PC-9 (cell line): ENCODE measurements at regions not wholly inside any gene's neighbourhood (a gene's known extent, or its start where the extent isn't known, plus 50 kb on each side); places are given as distances from the start of the nearest gene placed in this dataset.

ENCODE experiments used
- BruUV-seq: library from RNA; stranded (reverse); fragments of 400-500 nt; replicated peaks from 2 replicates; lab custom pipeline; 2021; lab: Mats Ljungman, UMichigan
- CTCF ChIA-PET: fragments of 300-600 bp; sonication (Branson Sonifier 250); formaldehyde crosslinking; loops from one replicate; lab custom pipeline; 2022; ENCODE audit warnings: antibody characterized with exemption; lab: Charles Lee
- POLR2A ChIA-PET: fragments of 300-600 bp; sonication (Branson Sonifier 250); formaldehyde crosslinking; loops from one replicate; lab custom pipeline; 2022; ENCODE audit warnings: antibody characterized with exemption; ENCODE audit not compliant: unreplicated experiment; lab: Charles Lee
- DNase-seq, 2 experiments: peaks; one replicate each; pipeline versions ENCODE4 v3.0.0 to v3.0.0-alpha.2; 2015 to 2022; ENCODE audit warnings: mixed read lengths in 1 of 2
- H2AFZ ChIP-seq: fragments of 200-600 bp; sonication (generic); 2 replicates; pipeline ENCODE4 v1.8.1; 2017; ENCODE audit warnings: antibody characterized with exemption
- H3F3A ChIP-seq: fragments of 200-600 bp; sonication (generic); 2 replicates; pipeline ENCODE4 v1.8.1; 2017; ENCODE audit warnings: antibody characterized with exemption, mild to moderate bottlenecking, low read depth; ENCODE audit not compliant: insufficient read depth
- H3K27ac ChIP-seq: fragments of 200-600 bp; sonication (generic); 2 replicates; pipeline ENCODE4 v1.6.1; 2016; ENCODE audit warnings: mixed run types
- H3K27me3 ChIP-seq: fragments of 200-600 bp; sonication (generic); 2 replicates; pipeline ENCODE4 v1.6.1; 2016; ENCODE audit warnings: low read depth, mixed run types; ENCODE audit not compliant: insufficient read depth
- H3K36me3 ChIP-seq: fragments of 200-600 bp; sonication (generic); 2 replicates; pipeline ENCODE4 v1.6.1; 2016; ENCODE audit warnings: low read depth, mixed run types
- H3K4me1 ChIP-seq: fragments of 200-600 bp; sonication (generic); replicated peaks from 2 replicates; pipeline ENCODE4 v1.6.1; 2016; ENCODE audit warnings: mixed run types; ENCODE audit not compliant: insufficient read depth
- H3K4me2 ChIP-seq: fragments of 200-600 bp; sonication (generic); 2 replicates; pipeline ENCODE4 v1.6.1; 2017; ENCODE audit warnings: mixed run types
- H3K4me3 ChIP-seq: fragments of 200-600 bp; sonication (generic); 2 replicates; pipeline ENCODE4 v1.6.1; 2016; ENCODE audit warnings: mixed run types
- H3K79me2 ChIP-seq: fragments of 200-600 bp; sonication (generic); 2 replicates; pipeline ENCODE4 v1.6.1; 2017; ENCODE audit warnings: low read depth, mixed run types
- H3K9me2 ChIP-seq: fragments of 200-600 bp; sonication (generic); 2 replicates; pipeline ENCODE4 v1.8.1; 2017; ENCODE audit warnings: mild to moderate bottlenecking; ENCODE audit not compliant: insufficient read depth
- H3K9me3 ChIP-seq: fragments of 200-600 bp; sonication (generic); 2 replicates; pipeline ENCODE4 v1.8.1; 2016; ENCODE audit warnings: low read depth; ENCODE audit not compliant: insufficient read depth
- H4K20me1 ChIP-seq: fragments of 200-600 bp; sonication (generic); 2 replicates; pipeline ENCODE4 v1.8.1; 2017; ENCODE audit not compliant: insufficient read depth
- CTCF ChIP-seq: fragments of 200-600 bp; sonication (generic); conservative IDR thresholded peaks from 2 replicates; pipeline ENCODE4 v1.6.1; 2017; ENCODE audit warnings: mixed run types, antibody characterized with exemption, mild to moderate bottlenecking, moderate library complexity
- EZH2 ChIP-seq: fragments of 200-600 bp; sonication (generic); IDR thresholded peaks from 2 replicates; pipeline ENCODE4 v1.8.0; 2017; ENCODE audit warnings: antibody characterized with exemption, low read depth
- intact Hi-C: fragments of 100-400 bp; cut with micrococcal nuclease; formaldehyde crosslinking; loops from one replicate; pipeline ENCODE4 v1.10.0; 2022; ENCODE audit not compliant: unreplicated experiment

GRCh38 chr9:89787595-89787994, 182.8 kb downstream of the GADD45G start:
- no peaks in the 10 kb centered on the region for H4K20me1 ChIP-seq
- intact Hi-C loops = no loop called here
- no peaks in the 10 kb centered on the region for H3F3A ChIP-seq
- no peak overlapping the region for H3K4me3 ChIP-seq
- H3K27ac ChIP-seq = no peak overlapping the region
- H3K4me2 ChIP-seq = no peak overlapping the region
- DNase-seq = no peak
- BruUV-seq = no TSS peak
- CTCF ChIA-PET = no interaction called here
- H3K27me3 ChIP-seq = peaks cover 86% of the 10 kb centered on the region
- no peaks in the 10 kb centered on the region for H3K9me3 ChIP-seq
- no peak overlapping the region for H2AFZ ChIP-seq
- TF ChIP-seq EZH2 = no peak
- TF ChIP-seq CTCF = no peak
- no peaks in the 10 kb centered on the region for H3K79me2 ChIP-seq
- POLR2A ChIA-PET = no interaction called here
- no peaks in the 10 kb centered on the region for H3K36me3 ChIP-seq
- H3K4me1 ChIP-seq = no peaks in the 10 kb centered on the region
- no peaks in the 10 kb centered on the region for H3K9me2 ChIP-seq

- DNase-seq = no peak
- ChIA-PET CTCF (no interaction called here), POLR2A (no interaction called here)
- no peak overlapping the region for H3K4me3 ChIP-seq
- BruUV-seq = no TSS peak
- H3K9me3 ChIP-seq = no peaks in the 10 kb centered on the region
- H2AFZ ChIP-seq = no peak overlapping the region
- H3K4me1 ChIP-seq = no peaks in the 10 kb centered on the region
- H3K4me2 ChIP-seq = no peak overlapping the region
- intact Hi-C loops = no loop called here
- TF ChIP-seq CTCF (no peak), EZH2 (no peak)
- no peaks in the 10 kb centered on the region for H3K79me2 ChIP-seq
- H3K9me2 ChIP-seq = no peaks in the 10 kb centered on the region
- no peaks in the 10 kb centered on the region for H4K20me1 ChIP-seq
- no peaks in the 10 kb centered on the region for H3K36me3 ChIP-seq
- no peak overlapping the region for H3K27ac ChIP-seq
- H3K27me3 ChIP-seq = peaks cover 89% of the 10 kb centered on the region
- H3F3A ChIP-seq = no peaks in the 10 kb centered on the region
These were observed 183.6 kb downstream of the GADD45G start for GRCh38 chr9:89788434-89788833.

GRCh38 chr9:89789922-89790510, 185.2 kb downstream of the GADD45G start:
- Histone ChIP-seq H3K27me3 (peaks cover 95% of the 10 kb centered on the region), H3K9me3 (no peaks in the 10 kb centered on the region), H3K27ac (no peak overlapping the region), H3F3A (no peaks in the 10 kb centered on the region), H3K9me2 (no peaks in the 10 kb centered on the region), H3K36me3 (no peaks in the 10 kb centered on the region), H2AFZ (no peak overlapping the region), H3K4me1 (no peaks in the 10 kb centered on the region), H3K79me2 (no peaks in the 10 kb centered on the region), H3K4me3 (no peak overlapping the region), H4K20me1 (no peaks in the 10 kb centered on the region), H3K4me2 (no peak overlapping the region)
- DNase-seq = no peak
- intact Hi-C loops = no loop called here
- ChIA-PET CTCF (no interaction called here), POLR2A (no interaction called here)
- no peak for TF ChIP-seq CTCF
- TF ChIP-seq EZH2 = no peak
- no TSS peak for BruUV-seq
